ENCODE measurements at regions not wholly inside any gene's neighbourhood (a gene's known extent, or its start where the extent isn't known, plus 50 kb on each side); places are given as distances from the start of the nearest gene placed in this dataset.

- H3K4me3 ChIP-seq (replicated peaks in 1 of 2; ENCODE audit: low read depth in 1 of 2, low read length in 2 of 2), result no peak overlapping the region
- ChIA-PET CTCF (no interaction called here), POLR2A (no interaction called here), RAD21 (ENCODE audit: low non-redundant PET in 1 of 2, low total read pairs in 2 of 2, uncharacterized antibody in 2 of 2, unreplicated experiment in 2 of 2) (no interaction called here)
- H3K36me3 ChIP-seq (ENCODE audit: control insufficient read depth in 1 of 2, insufficient read depth in 2 of 2, low read length in 2 of 2), result no peaks in the 10 kb centered on the region
- H4K20me1 ChIP-seq (ENCODE audit: insufficient read depth), result no peaks in the 10 kb centered on the region
- no peaks in the 10 kb centered on the region for H3K9me3 ChIP-seq (ENCODE audit: control insufficient read depth in 1 of 2, insufficient read depth in 1 of 2, low read depth in 1 of 2, low read length in 2 of 2)
- no peak overlapping the region for H3K27ac ChIP-seq (ENCODE audit: low read depth, low read length)
- H3K9me2 ChIP-seq (ENCODE audit: insufficient read depth), result no peaks in the 10 kb centered on the region
- H3K79me2 ChIP-seq (ENCODE audit: insufficient read depth, low read length), result no peaks in the 10 kb centered on the region
- no peaks in the 10 kb centered on the region; a peak in 1 of 4 replicates for H3K4me1 ChIP-seq (ENCODE audit: control insufficient read depth in 1 of 2, insufficient read depth in 2 of 2, low read length in 2 of 2)
- H2AFZ ChIP-seq (ENCODE audit: low read depth, low read length, poor library complexity, severe bottlenecking), result no peak overlapping the region
- ATAC-seq (no peak), DNase-seq (ENCODE audit: low read depth, low spot score) (no peak)
- no peak overlapping the region for H3K4me2 ChIP-seq (ENCODE audit: low read length)
- no peak for TF ChIP-seq ATF3 (IDR thresholded peaks at IDR 0.05)
- intact Hi-C loops (cut with micrococcal nuclease), result no loop called here
- peaks cover 13% of the 10 kb centered on the region; the same call in 1 of the 2 replicates for H3K27me3 ChIP-seq (ENCODE audit: insufficient read depth, low read length)
- no peak overlapping the region for H3K9ac ChIP-seq (ENCODE audit: low read length)
- no TSS peak for BruUV-seq (replicated peaks)
These were observed 257.9 kb downstream of the MAN2A1 start for GRCh38 chr5:109947667-109948066.

GRCh38 chr5:109950634-109951033 lies 260.9 kb downstream of the MAN2A1 start:
- H3K36me3 ChIP-seq (ENCODE audit: control insufficient read depth in 1 of 2, insufficient read depth in 2 of 2, low read length in 2 of 2), result no peaks in the 10 kb centered on the region
- BruUV-seq (replicated peaks), result no TSS peak
- RAD21 ChIA-PET (ENCODE audit: low non-redundant PET in 1 of 2, low total read pairs in 2 of 2, uncharacterized antibody in 2 of 2, unreplicated experiment in 2 of 2), result no interaction called here
- H4K20me1 ChIP-seq (ENCODE audit: insufficient read depth), result no peaks in the 10 kb centered on the region
- DNase-seq (ENCODE audit: low read depth, low spot score), result no peak
- no peak for TF ChIP-seq ATF3 (IDR thresholded peaks at IDR 0.05)
- no peak for TF ChIP-seq SIN3A (IDR thresholded peaks at IDR 0.05; ENCODE audit: low read depth)
- no peak for TF ChIP-seq ZBTB33 (IDR thresholded peaks at IDR 0.05; ENCODE audit: extremely low read depth, insufficient replicate concordance, low read length)
- no peak for TF ChIP-seq CTCF (IDR thresholded peaks at IDR 0.05 in 2 of 3, conservative IDR thresholded peaks at IDR 0.05 in 1 of 3; ENCODE audit: borderline replicate concordance in 1 of 3, insufficient read depth in 1 of 3, low read depth in 2 of 3, low read length in 2 of 3)
- TF ChIP-seq POLR2AphosphoS5 (IDR thresholded peaks at IDR 0.05; ENCODE audit: low read depth, low read length), result no peak
- CTCF ChIA-PET, result interaction anchor here (0.9 kb wide), 1 partner anchor 10 kb away, joined by 3 read pairs; no protein-coding TSS in a partner anchor
- no peak overlapping the region for H3K4me3 ChIP-seq (replicated peaks in 1 of 2; ENCODE audit: low read depth in 1 of 2, low read length in 2 of 2)
- no peaks in the 10 kb centered on the region for H3K4me1 ChIP-seq (ENCODE audit: control insufficient read depth in 1 of 2, insufficient read depth in 2 of 2, low read length in 2 of 2)
- H3K9me2 ChIP-seq (ENCODE audit: insufficient read depth), result no peaks in the 10 kb centered on the region
- no peak overlapping the region for H3K27ac ChIP-seq (ENCODE audit: low read depth, low read length)
- no peaks in the 10 kb centered on the region for H3K79me2 ChIP-seq (ENCODE audit: insufficient read depth, low read length)
- intact Hi-C loops (cut with micrococcal nuclease), result no loop called here
- H3K9me3 ChIP-seq (ENCODE audit: control insufficient read depth in 1 of 2, insufficient read depth in 1 of 2, low read depth in 1 of 2, low read length in 2 of 2), result no peaks in the 10 kb centered on the region
- no peak for ATAC-seq
- no peak overlapping the region for H3K4me2 ChIP-seq (ENCODE audit: low read length)
- POLR2A ChIA-PET, result no interaction called here
- no peak overlapping the region for H2AFZ ChIP-seq (ENCODE audit: low read depth, low read length, poor library complexity, severe bottlenecking)
- no peaks in the 10 kb centered on the region for H3K27me3 ChIP-seq (ENCODE audit: insufficient read depth, low read length)
- no peak overlapping the region for H3K9ac ChIP-seq (ENCODE audit: low read length)
